H1 (cell line): ENCODE measurements at regions not wholly inside any gene's neighbourhood (a gene's known extent, or its start where the extent isn't known, plus 50 kb on each side); places are given as distances from the start of the nearest gene placed in this dataset.

Experiments used
- BRCA1 ChIP-seq: IDR thresholded peaks from 2 replicates; pipeline ENCODE4 v1.6.1; 2012; ENCODE audit warnings: low read depth, low read length, improper control_type of control experiment
- TF ChIP-seq, protein P1 (sequence below): fragments of 300-600 bp; sonication (generic); IDR thresholded peaks from 2 replicates; pipeline ENCODE4 v1.7.1; 2012; ENCODE audit warnings: low read length, moderate library complexity, mild to moderate bottlenecking, inconsistent platforms; ENCODE audit not compliant: insufficient replicate concordance

- TF ChIP-seq, protein P1, sequence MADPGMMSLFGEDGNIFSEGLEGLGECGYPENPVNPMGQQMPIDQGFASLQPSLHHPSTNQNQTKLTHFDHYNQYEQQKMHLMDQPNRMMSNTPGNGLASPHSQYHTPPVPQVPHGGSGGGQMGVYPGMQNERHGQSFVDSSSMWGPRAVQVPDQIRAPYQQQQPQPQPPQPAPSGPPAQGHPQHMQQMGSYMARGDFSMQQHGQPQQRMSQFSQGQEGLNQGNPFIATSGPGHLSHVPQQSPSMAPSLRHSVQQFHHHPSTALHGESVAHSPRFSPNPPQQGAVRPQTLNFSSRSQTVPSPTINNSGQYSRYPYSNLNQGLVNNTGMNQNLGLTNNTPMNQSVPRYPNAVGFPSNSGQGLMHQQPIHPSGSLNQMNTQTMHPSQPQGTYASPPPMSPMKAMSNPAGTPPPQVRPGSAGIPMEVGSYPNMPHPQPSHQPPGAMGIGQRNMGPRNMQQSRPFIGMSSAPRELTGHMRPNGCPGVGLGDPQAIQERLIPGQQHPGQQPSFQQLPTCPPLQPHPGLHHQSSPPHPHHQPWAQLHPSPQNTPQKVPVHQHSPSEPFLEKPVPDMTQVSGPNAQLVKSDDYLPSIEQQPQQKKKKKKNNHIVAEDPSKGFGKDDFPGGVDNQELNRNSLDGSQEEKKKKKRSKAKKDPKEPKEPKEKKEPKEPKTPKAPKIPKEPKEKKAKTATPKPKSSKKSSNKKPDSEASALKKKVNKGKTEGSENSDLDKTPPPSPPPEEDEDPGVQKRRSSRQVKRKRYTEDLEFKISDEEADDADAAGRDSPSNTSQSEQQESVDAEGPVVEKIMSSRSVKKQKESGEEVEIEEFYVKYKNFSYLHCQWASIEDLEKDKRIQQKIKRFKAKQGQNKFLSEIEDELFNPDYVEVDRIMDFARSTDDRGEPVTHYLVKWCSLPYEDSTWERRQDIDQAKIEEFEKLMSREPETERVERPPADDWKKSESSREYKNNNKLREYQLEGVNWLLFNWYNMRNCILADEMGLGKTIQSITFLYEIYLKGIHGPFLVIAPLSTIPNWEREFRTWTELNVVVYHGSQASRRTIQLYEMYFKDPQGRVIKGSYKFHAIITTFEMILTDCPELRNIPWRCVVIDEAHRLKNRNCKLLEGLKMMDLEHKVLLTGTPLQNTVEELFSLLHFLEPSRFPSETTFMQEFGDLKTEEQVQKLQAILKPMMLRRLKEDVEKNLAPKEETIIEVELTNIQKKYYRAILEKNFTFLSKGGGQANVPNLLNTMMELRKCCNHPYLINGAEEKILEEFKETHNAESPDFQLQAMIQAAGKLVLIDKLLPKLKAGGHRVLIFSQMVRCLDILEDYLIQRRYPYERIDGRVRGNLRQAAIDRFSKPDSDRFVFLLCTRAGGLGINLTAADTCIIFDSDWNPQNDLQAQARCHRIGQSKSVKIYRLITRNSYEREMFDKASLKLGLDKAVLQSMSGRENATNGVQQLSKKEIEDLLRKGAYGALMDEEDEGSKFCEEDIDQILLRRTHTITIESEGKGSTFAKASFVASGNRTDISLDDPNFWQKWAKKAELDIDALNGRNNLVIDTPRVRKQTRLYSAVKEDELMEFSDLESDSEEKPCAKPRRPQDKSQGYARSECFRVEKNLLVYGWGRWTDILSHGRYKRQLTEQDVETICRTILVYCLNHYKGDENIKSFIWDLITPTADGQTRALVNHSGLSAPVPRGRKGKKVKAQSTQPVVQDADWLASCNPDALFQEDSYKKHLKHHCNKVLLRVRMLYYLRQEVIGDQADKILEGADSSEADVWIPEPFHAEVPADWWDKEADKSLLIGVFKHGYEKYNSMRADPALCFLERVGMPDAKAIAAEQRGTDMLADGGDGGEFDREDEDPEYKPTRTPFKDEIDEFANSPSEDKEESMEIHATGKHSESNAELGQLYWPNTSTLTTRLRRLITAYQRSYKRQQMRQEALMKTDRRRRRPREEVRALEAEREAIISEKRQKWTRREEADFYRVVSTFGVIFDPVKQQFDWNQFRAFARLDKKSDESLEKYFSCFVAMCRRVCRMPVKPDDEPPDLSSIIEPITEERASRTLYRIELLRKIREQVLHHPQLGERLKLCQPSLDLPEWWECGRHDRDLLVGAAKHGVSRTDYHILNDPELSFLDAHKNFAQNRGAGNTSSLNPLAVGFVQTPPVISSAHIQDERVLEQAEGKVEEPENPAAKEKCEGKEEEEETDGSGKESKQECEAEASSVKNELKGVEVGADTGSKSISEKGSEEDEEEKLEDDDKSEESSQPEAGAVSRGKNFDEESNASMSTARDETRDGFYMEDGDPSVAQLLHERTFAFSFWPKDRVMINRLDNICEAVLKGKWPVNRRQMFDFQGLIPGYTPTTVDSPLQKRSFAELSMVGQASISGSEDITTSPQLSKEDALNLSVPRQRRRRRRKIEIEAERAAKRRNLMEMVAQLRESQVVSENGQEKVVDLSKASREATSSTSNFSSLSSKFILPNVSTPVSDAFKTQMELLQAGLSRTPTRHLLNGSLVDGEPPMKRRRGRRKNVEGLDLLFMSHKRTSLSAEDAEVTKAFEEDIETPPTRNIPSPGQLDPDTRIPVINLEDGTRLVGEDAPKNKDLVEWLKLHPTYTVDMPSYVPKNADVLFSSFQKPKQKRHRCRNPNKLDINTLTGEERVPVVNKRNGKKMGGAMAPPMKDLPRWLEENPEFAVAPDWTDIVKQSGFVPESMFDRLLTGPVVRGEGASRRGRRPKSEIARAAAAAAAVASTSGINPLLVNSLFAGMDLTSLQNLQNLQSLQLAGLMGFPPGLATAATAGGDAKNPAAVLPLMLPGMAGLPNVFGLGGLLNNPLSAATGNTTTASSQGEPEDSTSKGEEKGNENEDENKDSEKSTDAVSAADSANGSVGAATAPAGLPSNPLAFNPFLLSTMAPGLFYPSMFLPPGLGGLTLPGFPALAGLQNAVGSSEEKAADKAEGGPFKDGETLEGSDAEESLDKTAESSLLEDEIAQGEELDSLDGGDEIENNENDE, result no peak
- TF ChIP-seq BRCA1, result no peak
Measured at GRCh38 chr2:37851428-37851827, 73.7 kb upstream of the RMDN2 start (continued).
